Stimulated activated CD4-positive, alpha-beta T cell treated with anti-CD3 and anti-CD28 coated beads, Interleukin-1b, Interleukin-23, amount 100 ng/mL, for 24 hours (primary cell): ENCODE measurements at regions not wholly inside any gene's neighbourhood (a gene's known extent, or its start where the extent isn't known, plus 50 kb on each side); places are given as distances from the start of the nearest gene placed in this dataset.

Experiments
- DNase-seq, 4 experiments: peaks; one replicate each; pipeline ENCODE4 v3.0.0-alpha.2; 2020; ENCODE audit warnings: low read depth in 4 of 4, low spot score in 1 of 4

- no peak for DNase-seq
These were observed 171.8 kb downstream of the DACT1 start for GRCh38 chr14:58809520-58809919.

DNA sequence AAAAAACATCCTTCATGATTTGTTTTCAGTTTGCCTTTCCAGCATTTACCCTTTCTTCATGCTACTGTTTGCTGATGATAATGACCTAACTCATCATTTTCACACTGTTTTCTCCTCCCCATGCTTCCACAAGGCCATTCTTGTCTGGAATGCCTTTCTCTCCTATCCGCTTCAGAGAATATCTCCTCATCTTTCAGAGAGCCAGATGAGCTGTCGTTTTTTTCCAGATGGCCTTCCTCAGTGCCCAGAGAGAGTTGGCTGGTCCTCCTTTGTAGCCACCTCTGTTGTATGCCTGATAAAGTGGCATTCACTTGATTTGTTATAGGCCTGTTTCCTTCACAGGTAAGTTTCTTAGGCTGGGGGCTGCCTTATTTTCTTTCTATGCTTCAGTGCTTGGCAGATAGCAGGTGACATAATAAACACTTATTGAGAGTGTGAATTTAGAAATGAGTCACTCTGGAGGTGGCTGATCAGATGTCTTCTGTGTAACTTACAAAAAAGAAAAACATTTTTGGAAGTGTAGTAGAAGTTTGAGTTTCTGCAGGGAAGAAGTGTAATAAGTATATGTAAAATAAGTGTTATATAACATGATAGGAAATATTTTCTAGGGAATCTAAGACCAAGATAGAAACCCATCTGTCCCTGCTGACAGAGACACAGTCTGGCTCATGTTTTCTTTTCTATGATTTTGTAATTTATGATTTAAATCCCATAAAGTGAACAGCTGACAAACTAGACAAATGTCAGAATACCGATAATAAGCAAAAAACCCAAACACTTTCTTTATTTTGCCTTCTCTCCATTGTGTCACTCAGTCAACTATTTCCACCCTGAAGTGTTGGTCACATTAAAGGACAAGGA is 174.5 kb downstream of the DACT1 start:
- no peak for DNase-seq

DNA sequence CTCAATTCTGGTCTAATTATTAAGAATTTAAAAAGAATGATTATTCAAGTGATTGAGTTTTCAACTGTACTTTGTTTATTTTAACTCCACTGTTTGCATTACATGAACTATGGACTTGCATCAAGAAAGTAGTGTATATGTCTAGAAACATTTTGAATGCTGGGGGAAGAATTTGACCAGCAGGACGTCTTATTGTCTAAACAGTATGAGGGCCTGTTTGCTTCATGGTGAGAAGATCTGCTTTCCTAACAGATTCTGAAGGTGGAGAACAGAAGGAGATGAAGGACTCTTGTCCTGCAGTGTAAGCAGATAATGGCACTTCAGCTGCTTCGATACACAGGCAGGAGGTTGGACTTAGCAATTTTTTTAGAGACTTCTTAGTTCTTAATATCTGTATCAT is 176.0 kb downstream of the DACT1 start:
- DNase-seq = no peak

GRCh38 chr14:58814466-58814865 is 176.7 kb downstream of the DACT1 start:
- no peak for DNase-seq

DNA sequence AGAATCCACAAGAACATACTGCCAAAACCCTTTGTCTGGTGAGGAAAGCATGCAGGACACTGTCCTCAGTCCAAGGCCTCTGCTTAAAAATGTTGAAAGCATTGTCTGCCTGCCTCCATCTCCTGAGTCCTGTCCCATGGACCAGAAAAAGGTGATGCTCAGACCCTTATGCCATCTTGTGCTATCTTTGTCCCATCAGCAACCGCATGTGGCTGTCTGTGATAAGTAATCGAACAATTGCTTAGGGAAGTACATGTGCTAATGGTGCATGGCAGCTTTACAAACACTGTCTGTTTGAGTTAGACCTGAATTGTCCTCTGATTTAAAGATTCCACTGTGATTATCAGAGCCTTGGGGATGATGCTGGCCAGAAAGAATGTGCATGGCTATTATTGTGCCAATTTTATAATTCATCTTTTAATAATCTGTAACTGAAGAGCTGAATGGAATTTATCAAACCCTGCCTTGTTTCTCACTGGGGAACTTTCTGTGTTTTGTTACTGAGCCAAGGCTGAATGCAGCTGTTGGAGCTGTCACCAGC is 177.5 kb downstream of the DACT1 start:
- no peak for DNase-seq

GRCh38 chr14:58815794-58816193 is 178.0 kb downstream of the DACT1 start:
- DNase-seq = no peak

GRCh38 chr14:58816416-58817115 is 178.8 kb downstream of the DACT1 start:
- DNase-seq = no peak

DNA sequence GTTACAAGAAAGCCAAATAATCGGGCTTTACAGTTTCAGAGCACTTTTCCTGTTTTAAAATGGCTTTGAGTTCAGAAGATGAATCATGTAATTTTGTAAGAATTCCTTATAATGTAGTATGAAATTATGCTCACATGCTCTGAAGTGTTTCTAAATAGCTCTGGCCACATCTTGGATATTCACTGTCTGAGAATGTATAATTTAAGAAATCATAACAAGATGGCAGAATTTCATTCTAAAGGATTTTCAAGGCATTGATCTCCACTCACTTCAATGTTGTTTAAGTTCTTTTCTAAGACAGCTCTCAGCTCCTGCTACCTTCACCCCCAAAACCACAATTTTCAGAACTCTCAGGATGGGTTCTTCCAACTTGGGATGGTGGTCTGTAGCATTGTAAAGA is 180.1 kb downstream of the DACT1 start:
- no peak for DNase-seq

DNA sequence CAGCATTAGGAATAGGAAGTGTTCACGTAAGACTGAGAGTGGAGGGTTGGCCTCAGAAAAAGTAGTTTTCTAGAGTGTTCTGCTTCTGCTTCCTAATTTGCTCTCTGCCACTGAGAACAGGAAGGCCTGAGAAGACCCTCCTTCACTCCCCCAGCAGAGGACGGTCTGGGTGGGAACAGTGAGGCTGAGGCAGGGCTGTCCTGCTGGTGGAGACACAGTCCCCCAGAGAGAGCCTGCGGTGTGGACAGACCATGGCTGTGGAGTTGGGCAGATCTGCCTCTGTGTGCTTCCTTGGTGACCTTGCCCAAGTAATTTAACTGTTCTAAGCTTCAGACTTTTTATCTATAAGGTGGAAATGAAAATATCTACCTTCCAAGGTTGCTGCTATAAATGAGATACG is 182.3 kb downstream of the DACT1 start:
- no peak for DNase-seq

DNA sequence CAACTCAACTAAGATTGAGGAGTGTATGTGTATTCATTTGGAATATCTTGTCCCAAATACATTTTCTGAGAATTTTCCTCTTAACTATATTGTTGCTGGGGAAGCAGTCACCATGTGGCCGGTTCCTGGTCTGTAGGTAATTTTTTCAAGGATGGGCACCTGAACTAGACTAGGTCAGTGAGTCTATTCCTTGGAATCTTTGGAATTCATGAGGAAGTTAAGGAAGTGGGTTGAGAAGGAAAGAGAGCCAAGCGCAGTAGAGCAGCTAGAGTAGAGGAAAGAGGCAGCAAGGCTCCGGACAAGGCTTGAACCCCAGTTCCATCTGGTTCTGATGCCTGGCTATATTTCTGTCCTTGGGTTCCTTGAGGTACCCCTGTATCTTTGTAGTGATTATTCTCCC is 183.7 kb downstream of the DACT1 start:
- DNase-seq = no peak

DNA sequence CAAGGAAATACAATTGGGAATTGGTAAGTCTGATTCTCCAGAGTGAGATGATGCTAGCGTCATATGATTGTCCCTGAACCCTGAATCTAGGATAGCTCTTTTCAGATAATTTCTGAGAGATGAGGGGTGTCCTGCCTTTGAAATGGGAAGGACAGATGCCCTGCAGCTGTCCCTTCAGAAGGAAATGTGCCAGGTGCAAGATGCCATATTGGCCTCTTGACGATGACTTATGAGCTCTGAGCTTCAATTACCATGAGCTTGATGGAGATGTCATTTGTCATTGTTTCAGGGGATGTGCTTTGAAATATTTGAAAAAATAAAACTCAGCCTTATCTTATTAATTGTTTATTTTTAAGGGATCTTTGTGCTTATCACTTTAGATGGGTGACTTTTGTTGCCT is 185.1 kb downstream of the DACT1 start:
- DNase-seq = no peak

DNA sequence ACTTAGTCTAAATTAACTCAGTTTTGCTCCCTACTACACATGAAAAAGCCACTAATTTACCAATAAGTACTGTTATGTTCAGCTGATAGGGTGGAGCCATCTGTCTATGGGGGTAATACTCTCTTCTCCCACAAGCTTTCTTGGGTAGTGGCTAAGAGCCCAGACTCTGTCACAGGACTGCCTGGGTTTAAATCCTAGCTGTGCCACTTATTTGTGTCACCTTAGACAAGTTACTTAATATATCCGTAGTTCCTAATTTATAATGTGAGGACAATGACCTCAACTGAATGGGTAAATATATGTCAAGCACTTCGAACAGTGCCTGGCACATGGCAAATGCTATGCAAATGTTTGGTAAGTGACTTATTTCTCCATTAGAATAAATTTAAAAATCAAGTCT is 185.6 kb downstream of the DACT1 start:
- DNase-seq = no peak

DNA sequence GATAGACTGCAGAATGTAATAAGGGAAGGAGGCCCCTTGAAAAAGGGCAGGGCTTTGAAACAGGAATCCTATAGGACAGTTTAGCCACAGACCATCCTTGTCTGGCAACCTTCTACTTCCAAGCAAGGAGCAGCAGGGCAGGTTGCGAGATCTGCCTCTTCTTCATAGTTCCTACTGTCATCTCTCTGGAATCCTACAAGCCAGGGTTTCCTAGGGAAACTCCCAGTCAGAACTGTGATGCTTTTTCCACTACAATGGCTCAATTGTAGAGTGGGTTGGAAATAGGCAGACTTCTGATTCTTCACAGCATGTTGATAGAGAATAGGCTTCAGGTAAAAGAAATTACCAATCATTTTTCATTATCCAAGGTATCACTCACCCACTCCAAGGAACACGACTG is 186.3 kb downstream of the DACT1 start:
- no peak for DNase-seq

DNA sequence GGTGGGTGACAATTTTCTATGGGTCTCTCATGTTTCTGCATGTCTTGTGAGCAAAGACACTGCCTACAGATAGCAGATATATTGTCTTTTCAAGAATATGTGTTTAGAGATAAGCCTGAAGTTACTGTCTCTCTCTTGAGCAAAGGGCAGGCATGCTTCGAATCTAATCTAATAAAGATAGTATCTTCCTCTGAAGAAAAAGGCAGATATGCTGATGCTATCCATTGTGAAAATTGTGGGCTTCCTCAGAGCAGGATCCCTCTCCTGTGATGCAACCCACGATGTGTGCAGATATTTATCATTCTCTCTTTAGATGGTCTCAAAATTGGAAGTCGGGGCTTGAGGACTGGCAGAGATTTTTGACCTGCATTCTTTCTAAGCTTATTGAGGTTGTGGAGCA is 187.0 kb downstream of the DACT1 start:
- no peak for DNase-seq

DNA sequence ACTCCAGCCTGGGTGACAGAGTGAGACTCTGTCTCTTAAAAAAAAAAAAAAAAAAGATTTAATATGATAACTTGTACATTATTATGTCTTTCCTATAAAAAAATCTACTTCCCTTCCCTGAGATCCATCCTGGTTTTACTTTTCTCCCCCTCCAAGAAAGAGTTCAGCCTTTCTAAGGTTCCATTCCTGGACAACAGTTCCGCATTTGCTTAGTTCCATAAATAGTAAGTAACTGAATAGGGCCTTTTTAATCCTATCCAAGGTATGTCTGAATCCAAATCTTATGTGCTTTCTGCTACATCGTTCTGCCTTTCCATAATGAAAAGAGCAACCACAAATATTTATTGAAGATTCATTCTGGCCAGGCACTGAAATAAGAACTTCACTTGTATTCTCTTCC is 187.8 kb downstream of the DACT1 start:
- no peak for DNase-seq

- DNase-seq = no peak
These were observed 189.3 kb downstream of the DACT1 start for GRCh38 chr14:58826845-58827686.

DNA sequence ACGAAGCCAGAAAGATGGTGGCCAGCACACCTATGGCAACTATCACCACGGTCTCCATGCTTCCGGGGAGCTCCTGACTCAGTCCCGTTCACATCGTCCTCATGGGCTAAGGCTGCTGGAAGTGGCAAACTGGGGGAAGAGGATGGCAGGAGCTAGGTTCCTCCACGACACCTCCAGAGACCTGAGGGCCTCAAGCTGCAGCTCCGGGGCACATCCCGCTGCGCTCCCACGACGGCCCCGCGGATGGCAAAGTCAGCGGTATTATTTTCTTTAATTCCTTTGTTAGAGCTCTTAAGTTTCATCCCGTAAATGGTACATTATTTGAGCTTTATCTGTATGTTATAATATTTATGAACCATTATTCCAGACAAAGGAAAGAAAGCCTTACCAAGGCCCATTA is 190.5 kb downstream of the DACT1 start:
- no peak for DNase-seq

DNA sequence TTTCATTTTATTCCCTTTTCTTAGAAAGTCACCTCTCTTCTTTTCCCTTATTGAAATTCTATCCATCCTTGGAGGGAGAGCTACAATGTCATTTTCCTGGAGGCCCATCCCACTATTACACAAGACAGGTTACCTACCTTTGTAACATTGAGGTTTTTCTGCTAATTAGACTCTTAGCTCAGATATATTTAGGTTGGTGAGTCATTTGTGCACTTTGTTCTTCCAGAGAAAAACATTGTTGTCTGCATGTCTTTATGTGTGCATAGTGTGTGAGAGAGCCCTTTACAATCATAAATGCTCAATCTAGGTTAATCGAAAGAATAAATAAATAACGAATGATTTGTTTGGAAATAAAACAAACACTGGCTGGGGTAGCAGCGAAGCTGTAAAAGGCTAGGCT is 191.8 kb downstream of the DACT1 start:
- no peak for DNase-seq

- no peak for DNase-seq
These were observed 192.4 kb downstream of the DACT1 start for GRCh38 chr14:58830121-58830520.

DNA sequence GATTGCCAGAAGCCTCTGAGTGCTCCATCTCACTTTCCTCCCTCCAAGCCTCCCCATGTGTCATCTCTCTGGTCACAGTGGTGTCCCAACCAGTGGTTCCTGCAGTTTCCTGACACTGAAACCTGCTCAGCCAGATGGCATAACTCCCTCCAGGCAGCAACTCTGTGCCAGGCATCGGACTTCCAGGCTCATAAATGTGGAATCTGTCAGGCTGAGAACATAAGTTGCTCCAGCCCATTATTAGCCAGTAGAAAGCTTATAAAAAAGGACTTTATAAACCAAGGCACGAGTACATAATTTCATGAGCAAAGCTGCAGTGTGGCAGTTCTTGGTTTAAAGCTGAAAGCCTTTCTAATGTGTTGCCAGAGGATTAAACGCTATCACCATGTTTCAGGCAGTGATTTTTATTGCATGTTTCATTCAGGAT is 194.3 kb downstream of the DACT1 start:
- DNase-seq = no peak

GRCh38 chr14:58833634-58834378 is 196.0 kb downstream of the DACT1 start:
- no peak for DNase-seq
